Dedifferentiated amniotic fluid mesenchymal stem cell (primary cell): ENCODE measurements at regions not wholly inside any gene's neighbourhood (a gene's known extent, or its start where the extent isn't known, plus 50 kb on each side); places are given as distances from the start of the nearest gene placed in this dataset.

Experiments used
- DNase-seq: peaks from one replicate; pipeline ENCODE4 v3.0.0-alpha.2; 2016; ENCODE audit errors: extremely low spot score

DNA sequence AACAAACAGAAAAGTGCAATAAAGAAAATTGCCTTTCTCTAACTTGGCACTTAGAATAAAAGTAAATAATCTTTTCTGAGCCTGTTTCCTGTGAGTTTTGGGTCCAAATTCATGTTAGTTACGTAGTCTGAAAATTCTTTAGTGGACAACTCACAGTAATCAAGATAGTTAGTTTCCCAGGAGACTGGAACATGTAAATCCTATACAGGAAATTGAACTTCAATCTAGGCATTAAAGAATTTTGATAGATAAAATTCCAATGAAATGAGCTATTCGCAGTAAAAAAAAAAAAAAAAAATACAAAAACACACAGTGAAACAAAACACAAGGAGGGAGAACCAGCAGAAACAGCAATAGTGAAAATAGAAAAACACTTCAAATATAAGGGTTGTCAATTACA, 83.8 kb upstream of the REG3G start:
- DNase-seq = no peak

DNA sequence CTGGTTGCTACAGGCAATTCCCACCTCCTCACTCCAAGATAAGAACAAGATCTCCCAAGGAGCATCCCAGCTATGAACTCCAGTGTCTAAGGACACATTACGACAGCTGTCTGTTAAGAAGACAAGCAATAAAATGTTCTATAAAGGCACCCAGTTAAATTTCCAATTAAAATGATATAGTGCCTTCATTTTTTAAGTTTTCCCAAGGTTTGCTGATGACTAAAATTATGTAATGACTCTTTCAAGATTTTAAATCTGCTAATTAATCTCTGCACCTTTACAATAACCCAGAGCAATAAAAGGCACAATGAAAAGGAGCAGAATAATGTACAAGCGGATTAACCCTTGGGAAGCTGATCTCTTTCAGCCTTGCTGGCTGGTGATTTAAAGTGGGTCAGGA, 61.6 kb upstream of the REG3G start:
- DNase-seq = no peak

DNA sequence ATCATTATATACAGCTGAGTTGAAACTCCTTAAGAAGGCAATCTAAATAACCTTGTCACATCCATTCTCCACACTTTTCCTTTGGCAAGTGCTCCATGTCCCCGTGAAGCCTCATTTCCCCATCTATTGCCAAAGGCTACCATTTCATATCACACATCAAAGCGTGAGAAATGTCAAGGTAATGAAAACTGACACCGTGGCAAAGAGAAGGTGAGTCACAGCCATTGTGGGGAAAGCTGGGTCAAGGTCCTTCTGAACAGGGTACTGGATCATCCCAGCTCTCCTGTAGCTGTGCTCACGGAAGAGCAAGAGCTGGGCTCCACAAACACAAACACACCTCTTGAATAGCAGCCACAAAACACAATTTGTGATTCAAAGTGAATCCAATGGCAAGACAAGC, 58.2 kb upstream of the REG3G start:
- DNase-seq = no peak

DNA sequence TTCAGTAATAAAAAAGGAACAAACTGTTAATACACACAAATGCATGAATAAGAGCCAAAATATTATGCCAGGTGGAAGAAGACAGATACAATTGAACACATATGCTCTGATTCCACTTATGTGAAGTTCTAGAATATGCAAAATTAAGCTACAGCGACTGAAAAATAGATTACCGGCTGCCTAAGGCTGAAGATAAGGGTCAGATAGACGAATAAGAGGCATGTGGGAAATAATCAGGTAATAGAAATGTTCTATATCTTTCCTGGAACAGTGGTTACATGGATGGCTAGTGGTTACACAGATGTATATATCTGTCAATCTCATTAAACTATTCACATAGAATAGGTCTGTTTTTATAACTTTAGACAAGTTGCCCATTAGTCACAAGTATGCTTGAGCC, 51.9 kb upstream of the REG3G start:
- no peak for DNase-seq
